ENCODE measurements at regions not wholly inside any gene's neighbourhood (a gene's known extent, or its start where the extent isn't known, plus 50 kb on each side); places are given as distances from the start of the nearest gene placed in this dataset.

DNA sequence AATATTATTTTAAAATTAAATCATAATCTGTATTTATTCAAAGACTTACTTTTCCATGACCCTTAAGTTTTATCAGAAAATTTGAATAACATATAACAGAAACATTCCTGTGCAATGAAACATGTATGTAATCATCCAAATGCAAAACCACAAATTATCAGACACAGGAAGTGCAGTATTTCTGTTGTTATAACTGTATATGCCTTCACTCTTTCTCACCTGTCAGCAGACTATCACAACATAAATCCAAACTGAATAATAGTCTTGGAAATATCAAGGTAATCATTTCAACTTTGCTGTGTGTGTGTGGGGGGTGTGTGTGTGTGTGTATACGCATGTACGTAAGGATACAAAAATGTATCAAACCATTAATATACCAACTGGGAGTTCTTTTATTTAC is 285.9 kb downstream of the SLC7A11 start:
- no peak overlapping the region for H2AFZ ChIP-seq (ENCODE audit: control insufficient read depth, low read depth, low read length)
- H3K4me3 ChIP-seq = no peak overlapping the region
- no peaks in the 10 kb centered on the region for H3K36me3 ChIP-seq (ENCODE audit: control insufficient read depth in 2 of 2, insufficient read depth in 2 of 2, low read length in 1 of 2)
- intact Hi-C loops (cut with micrococcal nuclease; ENCODE audit: unreplicated experiment) (no loop called here), in situ Hi-C loops (cut with MboI) (no loop called here)
- no peaks in the 10 kb centered on the region for H4K20me1 ChIP-seq (ENCODE audit: control insufficient read depth, insufficient read depth)
- ChIA-PET RAD21 (ENCODE audit: unreplicated experiment) (no interaction called here), CTCF (no interaction called here), POLR2A (no interaction called here), SMC1A (ENCODE audit: uncharacterized antibody, unreplicated experiment) (no interaction called here)
- ATAC-seq (no peak), FAIRE-seq (no peak), DNase-seq (ENCODE audit: low read depth, low spot score) (no peak)
- no peaks in the 10 kb centered on the region for H3K9me3 ChIP-seq (replicated peaks; ENCODE audit: control insufficient read depth, insufficient read depth, low read length)
- WGBS (ENCODE audit: insufficient coverage, insufficient replicate concordance, low lambda C conversion rate, missing lambda C conversion rate) = 61% methylated on average over 2 of the region's 2 CpGs
- H3K27me3 ChIP-seq (replicated peaks in 1 of 2; ENCODE audit: control insufficient read depth in 2 of 2, insufficient read depth in 2 of 2, low read length in 1 of 2) = no peaks in the 10 kb centered on the region
- H3K4me2 ChIP-seq (ENCODE audit: control insufficient read depth, insufficient read depth) = no peak overlapping the region
- no peaks in the 10 kb centered on the region for H3K4me1 ChIP-seq (ENCODE audit: control insufficient read depth, insufficient read depth, low read length)
- no TSS peak for BruUV-seq (replicated peaks)
- no peaks in the 10 kb centered on the region for H3K79me2 ChIP-seq (ENCODE audit: control insufficient read depth, insufficient read depth, low read length)
- H3K9ac ChIP-seq (ENCODE audit: control insufficient read depth, insufficient read depth, low read length) = no peak overlapping the region
- H3K27ac ChIP-seq (ENCODE audit: control insufficient read depth, insufficient read depth) = no peak overlapping the region
- TF ChIP-seq NFIC (IDR thresholded peaks at IDR 0.05; ENCODE audit: low read depth, low read length) (no peak), JUND (IDR thresholded peaks at IDR 0.05; ENCODE audit: low read depth, low read length) (no peak), ZNF207 (IDR thresholded peaks at IDR 0.05; ENCODE audit: borderline replicate concordance) (no peak), CHD1 (IDR thresholded peaks at IDR 0.05; ENCODE audit: low read depth, low read length) (no peak), ZBTB4 (CRISPR knock-in tag; IDR thresholded peaks at IDR 0.05) (no peak), CHD2 (IDR thresholded peaks at IDR 0.05; ENCODE audit: borderline replicate concordance, low read depth, low read length) (no peak), BCL11A (IDR thresholded peaks at IDR 0.05; ENCODE audit: low read depth, low read length) (no peak), CTCF (IDR thresholded peaks at IDR 0.05 in 2 of 3, conservative IDR thresholded peaks at IDR 0.05 in 1 of 3; ENCODE audit: control insufficient read depth in 2 of 3, extremely low read depth in 1 of 3, insufficient read depth in 1 of 3, low read depth in 3 of 3, low read length in 3 of 3) (no peak), ZBTB11 (CRISPR knock-in tag; IDR thresholded peaks at IDR 0.05) (no peak), RBBP5 (conservative IDR thresholded peaks at IDR 0.05) (no peak), ZNF274 (IDR thresholded peaks at IDR 0.05; ENCODE audit: insufficient read depth, insufficient read length) (no peak), HCFC1 (IDR thresholded peaks at IDR 0.05; ENCODE audit: low read length) (no peak), SMC3 (IDR thresholded peaks at IDR 0.05; ENCODE audit: borderline replicate concordance, low read length) (no peak), GATAD2B (conservative IDR thresholded peaks at IDR 0.05; ENCODE audit: low read depth) (no peak), ZNF384 (IDR thresholded peaks at IDR 0.05; ENCODE audit: borderline replicate concordance, low read depth, low read length) (no peak), ATF7 (IDR thresholded peaks at IDR 0.05; ENCODE audit: low read depth) (no peak)
- TF ChIP-seq, protein P1, sequence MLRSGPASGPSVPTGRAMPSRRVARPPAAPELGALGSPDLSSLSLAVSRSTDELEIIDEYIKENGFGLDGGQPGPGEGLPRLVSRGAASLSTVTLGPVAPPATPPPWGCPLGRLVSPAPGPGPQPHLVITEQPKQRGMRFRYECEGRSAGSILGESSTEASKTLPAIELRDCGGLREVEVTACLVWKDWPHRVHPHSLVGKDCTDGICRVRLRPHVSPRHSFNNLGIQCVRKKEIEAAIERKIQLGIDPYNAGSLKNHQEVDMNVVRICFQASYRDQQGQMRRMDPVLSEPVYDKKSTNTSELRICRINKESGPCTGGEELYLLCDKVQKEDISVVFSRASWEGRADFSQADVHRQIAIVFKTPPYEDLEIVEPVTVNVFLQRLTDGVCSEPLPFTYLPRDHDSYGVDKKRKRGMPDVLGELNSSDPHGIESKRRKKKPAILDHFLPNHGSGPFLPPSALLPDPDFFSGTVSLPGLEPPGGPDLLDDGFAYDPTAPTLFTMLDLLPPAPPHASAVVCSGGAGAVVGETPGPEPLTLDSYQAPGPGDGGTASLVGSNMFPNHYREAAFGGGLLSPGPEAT (IDR thresholded peaks at IDR 0.05; ENCODE audit: low read depth) = no peak

Measured in GM12878 (cell line).